ENCODE measurements at regions not wholly inside any gene's neighbourhood (a gene's known extent, or its start where the extent isn't known, plus 50 kb on each side); places are given as distances from the start of the nearest gene placed in this dataset.

GRCh38 chr7:84735011-84735410 lies 451.8 kb downstream of the SEMA3D start:
- TF ChIP-seq, protein P1, sequence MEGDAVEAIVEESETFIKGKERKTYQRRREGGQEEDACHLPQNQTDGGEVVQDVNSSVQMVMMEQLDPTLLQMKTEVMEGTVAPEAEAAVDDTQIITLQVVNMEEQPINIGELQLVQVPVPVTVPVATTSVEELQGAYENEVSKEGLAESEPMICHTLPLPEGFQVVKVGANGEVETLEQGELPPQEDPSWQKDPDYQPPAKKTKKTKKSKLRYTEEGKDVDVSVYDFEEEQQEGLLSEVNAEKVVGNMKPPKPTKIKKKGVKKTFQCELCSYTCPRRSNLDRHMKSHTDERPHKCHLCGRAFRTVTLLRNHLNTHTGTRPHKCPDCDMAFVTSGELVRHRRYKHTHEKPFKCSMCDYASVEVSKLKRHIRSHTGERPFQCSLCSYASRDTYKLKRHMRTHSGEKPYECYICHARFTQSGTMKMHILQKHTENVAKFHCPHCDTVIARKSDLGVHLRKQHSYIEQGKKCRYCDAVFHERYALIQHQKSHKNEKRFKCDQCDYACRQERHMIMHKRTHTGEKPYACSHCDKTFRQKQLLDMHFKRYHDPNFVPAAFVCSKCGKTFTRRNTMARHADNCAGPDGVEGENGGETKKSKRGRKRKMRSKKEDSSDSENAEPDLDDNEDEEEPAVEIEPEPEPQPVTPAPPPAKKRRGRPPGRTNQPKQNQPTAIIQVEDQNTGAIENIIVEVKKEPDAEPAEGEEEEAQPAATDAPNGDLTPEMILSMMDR (IDR thresholded peaks at IDR 0.05) = no peak
- TF ChIP-seq POLR2A (IDR thresholded peaks at IDR 0.05) = no peak
